ENCODE measurements at regions not wholly inside any gene's neighbourhood (a gene's known extent, or its start where the extent isn't known, plus 50 kb on each side); places are given as distances from the start of the nearest gene placed in this dataset.
A peak's percentile ranks its signal among the peaks of the same experiment; 100 is the strongest.

DNA sequence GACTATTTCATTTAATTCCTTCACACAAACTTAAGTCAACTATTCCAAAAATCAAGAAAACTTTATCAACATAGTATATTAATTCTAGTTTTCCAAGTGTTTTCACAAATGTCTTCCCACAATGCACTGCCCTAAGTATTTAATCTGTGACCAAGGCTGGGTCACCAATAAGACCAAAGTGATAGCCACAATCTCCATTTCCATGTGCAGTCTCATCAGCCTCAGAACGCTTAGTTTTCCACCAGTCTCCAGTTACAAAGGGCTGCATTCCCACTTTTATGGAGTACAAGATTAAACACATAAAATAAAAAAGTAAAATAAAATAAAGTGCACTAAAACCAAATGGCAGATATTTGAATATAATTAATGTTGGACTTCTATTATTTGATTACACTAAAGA lies 371.6 kb upstream of the CCNH start:
- Histone ChIP-seq H2BK12ac (ENCODE audit: low read length) (no peak overlapping the region), H3K27me3 (ENCODE audit: control insufficient read depth in 3 of 3, insufficient read depth in 3 of 3, low read depth in 1 of 3, low read length in 3 of 3) (peaks cover 0 to 32% (median 2%) of the 10 kb centered on the region in 3 experiments), H3K9ac (ENCODE audit: low read depth, low read length, poor library complexity) (no peak overlapping the region), H3K36me3 (replicated peaks in 1 of 2; ENCODE audit: control insufficient read depth in 2 of 2, insufficient read depth in 2 of 2, low read length in 2 of 2) (no peaks in the 10 kb centered on the region), H3K4me1 (ENCODE audit: control insufficient read depth in 2 of 2, insufficient read depth in 1 of 2, low read depth in 1 of 2, low read length in 2 of 2) (peaks cover 0 to 6% of the 10 kb centered on the region in 2 donors), H3K14ac (ENCODE audit: low read length) (no peak overlapping the region), H3K4me2 (ENCODE audit: insufficient read depth, low read length, poor library complexity, severe bottlenecking) (no peak overlapping the region), H3K4ac (ENCODE audit: low read length) (no peak overlapping the region), H3K27ac (replicated peaks; ENCODE audit: low read length) (no peak overlapping the region), H2AFZ (ENCODE audit: low read length) (no peak overlapping the region), H4K8ac (ENCODE audit: low read depth, low read length) (no peak overlapping the region), H3K79me1 (ENCODE audit: low read depth, low read length) (no peaks in the 10 kb centered on the region), H3K4me3 (ENCODE audit: low read length in 2 of 2) (no peak overlapping the region), H3K18ac (ENCODE audit: low read length) (no peak overlapping the region), H4K91ac (ENCODE audit: low read depth, low read length, poor library complexity) (no peak overlapping the region), H2BK120ac (ENCODE audit: low read depth, low read length) (no peak overlapping the region), H2BK5ac (ENCODE audit: low read length) (no peak overlapping the region), H3K9me3 (replicated peaks in 1 of 2; ENCODE audit: control insufficient read depth in 2 of 2, insufficient read depth in 1 of 2, low read depth in 1 of 2, low read length in 2 of 2) (no peaks in the 10 kb centered on the region), H2AK5ac (ENCODE audit: low read depth, low read length) (no peak overlapping the region), H2BK15ac (ENCODE audit: low read length) (no peak overlapping the region), H3K23ac (ENCODE audit: low read depth, low read length, poor library complexity) (no peak overlapping the region)
- no CpG with 5 or more reads among the region's 1 CpG for WGBS, 2 donors (ENCODE audit: extremely low coverage in 2 of 2, insufficient read length in 2 of 2, insufficient replicate concordance in 1 of 2)
- DNase-seq (ENCODE audit: low spot score) = no peak

DNA sequence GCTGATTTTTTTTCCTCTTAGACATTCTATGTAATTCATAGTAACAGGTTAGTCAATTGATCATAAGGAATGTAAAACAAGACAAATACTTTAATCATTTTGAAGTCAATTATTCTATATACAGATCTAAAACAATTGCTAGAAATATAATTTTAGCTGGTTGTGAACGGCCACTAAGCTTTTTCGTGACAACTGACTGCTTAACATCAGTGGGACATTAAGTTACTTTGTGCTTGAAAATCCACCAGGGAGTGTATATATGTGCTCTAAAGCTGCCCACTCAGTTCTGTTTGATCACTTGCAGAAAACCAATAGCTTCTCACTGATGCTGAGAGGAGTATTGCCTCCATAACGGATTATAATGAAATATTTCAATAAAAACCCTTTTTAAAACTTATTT lies 370.2 kb upstream of the CCNH start:
- Histone ChIP-seq H2AFZ (ENCODE audit: low read length) (no peak overlapping the region), H3K18ac (ENCODE audit: low read length) (no peak overlapping the region), H3K36me3 (replicated peaks in 1 of 2; ENCODE audit: control insufficient read depth in 2 of 2, insufficient read depth in 2 of 2, low read length in 2 of 2) (no peaks in the 10 kb centered on the region), H2BK15ac (ENCODE audit: low read length) (no peak overlapping the region), H3K27me3 (ENCODE audit: control insufficient read depth in 3 of 3, insufficient read depth in 3 of 3, low read depth in 1 of 3, low read length in 3 of 3) (peaks cover 0 to 32% (median 2%) of the 10 kb centered on the region in 3 experiments), H4K91ac (ENCODE audit: low read depth, low read length, poor library complexity) (no peak overlapping the region), H3K14ac (ENCODE audit: low read length) (no peak overlapping the region), H3K9ac (ENCODE audit: low read depth, low read length, poor library complexity) (no peak overlapping the region), H3K4me1 (ENCODE audit: control insufficient read depth in 2 of 2, insufficient read depth in 1 of 2, low read depth in 1 of 2, low read length in 2 of 2) (peaks cover 0 to 4% of the 10 kb centered on the region in 2 donors), H3K4me2 (ENCODE audit: insufficient read depth, low read length, poor library complexity, severe bottlenecking) (no peak overlapping the region), H3K79me1 (ENCODE audit: low read depth, low read length) (no peaks in the 10 kb centered on the region), H3K9me3 (replicated peaks in 1 of 2; ENCODE audit: control insufficient read depth in 2 of 2, insufficient read depth in 1 of 2, low read depth in 1 of 2, low read length in 2 of 2) (no peaks in the 10 kb centered on the region), H3K4ac (ENCODE audit: low read length) (no peak overlapping the region), H2BK120ac (ENCODE audit: low read depth, low read length) (no peak overlapping the region), H3K27ac (replicated peaks; ENCODE audit: low read length) (no peak overlapping the region), H3K4me3 (ENCODE audit: low read length in 2 of 2) (no peak overlapping the region), H2AK5ac (ENCODE audit: low read depth, low read length) (no peak overlapping the region), H2BK5ac (ENCODE audit: low read length) (no peak overlapping the region), H3K23ac (ENCODE audit: low read depth, low read length, poor library complexity) (no peak overlapping the region), H2BK12ac (ENCODE audit: low read length) (no peak overlapping the region), H4K8ac (ENCODE audit: low read depth, low read length) (no peak overlapping the region)
- WGBS, 2 donors (ENCODE audit: extremely low coverage in 2 of 2, insufficient read length in 2 of 2, insufficient replicate concordance in 1 of 2) = no CpG with 5 or more reads among the region's 3 CpGs
- no peak for DNase-seq (ENCODE audit: low spot score)

DNA sequence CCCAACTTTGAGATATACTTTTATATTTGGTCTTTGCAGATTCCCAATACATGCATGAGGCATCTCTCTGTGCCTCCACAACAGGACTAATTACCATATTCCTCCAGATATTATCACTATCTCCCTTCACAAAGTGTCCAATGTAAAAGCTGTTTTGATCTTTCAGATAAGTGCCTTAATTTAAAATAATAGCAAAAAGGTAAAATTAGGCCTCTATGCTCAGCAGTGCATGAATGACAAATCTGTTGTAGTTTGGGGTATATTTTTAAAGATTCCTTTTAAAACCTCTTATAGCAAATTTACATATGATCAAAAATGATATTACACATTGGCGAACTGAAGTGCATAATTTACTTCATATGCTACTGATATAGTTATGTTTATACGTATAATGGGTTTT lies 369.2 kb upstream of the CCNH start:
- Histone ChIP-seq H2BK120ac (ENCODE audit: low read depth, low read length) (no peak overlapping the region), H2BK15ac (ENCODE audit: low read length) (no peak overlapping the region), H3K14ac (ENCODE audit: low read length) (no peak overlapping the region), H3K9ac (ENCODE audit: low read depth, low read length, poor library complexity) (no peak overlapping the region), H3K18ac (ENCODE audit: low read length) (no peak overlapping the region), H3K4ac (ENCODE audit: low read length) (no peak overlapping the region), H3K36me3 (replicated peaks in 1 of 2; ENCODE audit: control insufficient read depth in 2 of 2, insufficient read depth in 2 of 2, low read length in 2 of 2) (no peaks in the 10 kb centered on the region), H3K23ac (ENCODE audit: low read depth, low read length, poor library complexity) (no peak overlapping the region), H3K4me1 (ENCODE audit: control insufficient read depth in 2 of 2, insufficient read depth in 1 of 2, low read depth in 1 of 2, low read length in 2 of 2) (no peaks in the 10 kb centered on the region), H3K9me3 (replicated peaks in 1 of 2; ENCODE audit: control insufficient read depth in 2 of 2, insufficient read depth in 1 of 2, low read depth in 1 of 2, low read length in 2 of 2) (no peaks in the 10 kb centered on the region), H3K79me1 (ENCODE audit: low read depth, low read length) (no peaks in the 10 kb centered on the region), H2AFZ (ENCODE audit: low read length) (no peak overlapping the region), H4K91ac (ENCODE audit: low read depth, low read length, poor library complexity) (no peak overlapping the region), H2BK12ac (ENCODE audit: low read length) (no peak overlapping the region), H3K4me2 (ENCODE audit: insufficient read depth, low read length, poor library complexity, severe bottlenecking) (no peak overlapping the region), H3K27me3 (ENCODE audit: control insufficient read depth in 3 of 3, insufficient read depth in 3 of 3, low read depth in 1 of 3, low read length in 3 of 3) (peaks cover 0 to 32% (median 2%) of the 10 kb centered on the region in 3 experiments), H4K8ac (ENCODE audit: low read depth, low read length) (no peak overlapping the region), H2BK5ac (ENCODE audit: low read length) (no peak overlapping the region), H3K4me3 (ENCODE audit: low read length in 2 of 2) (no peak overlapping the region), H2AK5ac (ENCODE audit: low read depth, low read length) (no peak overlapping the region), H3K27ac (replicated peaks; ENCODE audit: low read length) (no peak overlapping the region)
- no peak for DNase-seq (ENCODE audit: low spot score)
- no CpG with 5 or more reads among the region's 2 CpGs for WGBS, 2 donors (ENCODE audit: extremely low coverage in 2 of 2, insufficient read length in 2 of 2, insufficient replicate concordance in 1 of 2)

DNA sequence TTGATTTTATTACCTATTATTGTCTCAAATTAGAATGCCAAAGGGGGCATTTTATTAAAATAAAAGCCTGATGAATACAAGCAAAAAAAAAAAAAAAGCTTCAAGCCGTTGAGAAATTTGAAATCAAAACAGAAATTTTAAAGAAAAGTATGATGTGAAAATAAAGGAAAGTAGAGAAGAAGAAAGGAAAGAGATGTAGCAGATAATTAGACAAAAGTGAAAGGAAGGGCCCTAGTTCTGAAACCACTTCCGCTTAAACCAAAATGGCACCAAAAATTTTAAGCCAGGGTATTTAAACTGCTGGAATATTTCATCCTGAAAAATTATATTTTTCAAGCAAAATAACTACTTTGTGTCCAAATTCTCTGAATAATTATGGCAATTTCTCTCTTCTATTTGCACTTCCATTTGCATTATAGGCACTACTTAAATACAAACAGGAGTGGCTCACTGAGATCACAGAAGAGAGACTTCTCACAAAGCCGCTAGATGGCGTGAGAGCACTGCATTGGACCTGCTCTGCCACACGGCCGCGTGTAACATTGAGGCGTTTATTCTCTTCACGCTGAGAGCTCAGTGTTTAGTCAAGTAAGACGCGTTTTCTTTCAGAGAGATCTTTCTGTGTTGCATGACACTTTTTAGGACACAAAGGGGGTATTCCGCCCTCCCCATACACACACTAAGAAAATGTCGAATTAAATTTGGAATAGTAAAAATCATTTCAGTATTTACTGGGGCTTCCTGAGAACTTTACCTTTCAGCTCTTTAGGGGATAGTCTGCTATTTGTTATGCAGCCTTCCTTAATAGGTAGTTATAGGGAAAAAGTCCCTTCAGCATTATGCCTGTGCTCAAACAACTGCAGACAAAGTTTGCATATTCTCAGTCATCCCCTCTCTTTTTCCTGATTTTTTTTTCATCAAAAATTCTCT lies 368.4 kb upstream of the CCNH start:
- Histone ChIP-seq H3K18ac (ENCODE audit: low read length) (no peak overlapping the region), H3K4me3 (ENCODE audit: low read length in 2 of 2) (no peak overlapping the region), H2AFZ (ENCODE audit: low read length) (no peak overlapping the region), H4K8ac (ENCODE audit: low read depth, low read length) (no peak overlapping the region), H2BK120ac (ENCODE audit: low read depth, low read length) (no peak overlapping the region), H3K4me2 (ENCODE audit: insufficient read depth, low read length, poor library complexity, severe bottlenecking) (no peak overlapping the region), H2BK12ac (ENCODE audit: low read length) (no peak overlapping the region), H3K23ac (ENCODE audit: low read depth, low read length, poor library complexity) (no peak overlapping the region), H3K27me3 (ENCODE audit: control insufficient read depth in 3 of 3, insufficient read depth in 3 of 3, low read depth in 1 of 3, low read length in 3 of 3) (peaks cover 0 to 29% (median 2%) of the 10 kb centered on the region in 3 experiments), H3K27ac (replicated peaks; ENCODE audit: low read length) (no peak overlapping the region), H3K79me1 (ENCODE audit: low read depth, low read length) (no peaks in the 10 kb centered on the region), H3K9me3 (replicated peaks in 1 of 2; ENCODE audit: control insufficient read depth in 2 of 2, insufficient read depth in 1 of 2, low read depth in 1 of 2, low read length in 2 of 2) (no peaks in the 10 kb centered on the region), H4K91ac (ENCODE audit: low read depth, low read length, poor library complexity) (no peak overlapping the region), H2BK5ac (ENCODE audit: low read length) (no peak overlapping the region), H3K9ac (ENCODE audit: low read depth, low read length, poor library complexity) (no peak overlapping the region), H3K4ac (ENCODE audit: low read length) (no peak overlapping the region), H3K4me1 (ENCODE audit: control insufficient read depth in 2 of 2, insufficient read depth in 1 of 2, low read depth in 1 of 2, low read length in 2 of 2) (no peaks in the 10 kb centered on the region), H3K14ac (ENCODE audit: low read length) (no peak overlapping the region), H2BK15ac (ENCODE audit: low read length) (no peak overlapping the region), H3K36me3 (replicated peaks in 1 of 2; ENCODE audit: control insufficient read depth in 2 of 2, insufficient read depth in 2 of 2, low read length in 2 of 2) (no peaks in the 10 kb centered on the region), H2AK5ac (ENCODE audit: low read depth, low read length) (no peak overlapping the region)
- DNase-seq (ENCODE audit: low spot score) = peak; percentile 86
- WGBS, 2 donors (ENCODE audit: extremely low coverage in 2 of 2, insufficient read length in 2 of 2, insufficient replicate concordance in 1 of 2) = no CpG with 5 or more reads among the region's 13 CpGs

Data from neuronal stem cell (in vitro differentiated cells).